ENCODE measurements at regions not wholly inside any gene's neighbourhood (a gene's known extent, or its start where the extent isn't known, plus 50 kb on each side); places are given as distances from the start of the nearest gene placed in this dataset.

DNA sequence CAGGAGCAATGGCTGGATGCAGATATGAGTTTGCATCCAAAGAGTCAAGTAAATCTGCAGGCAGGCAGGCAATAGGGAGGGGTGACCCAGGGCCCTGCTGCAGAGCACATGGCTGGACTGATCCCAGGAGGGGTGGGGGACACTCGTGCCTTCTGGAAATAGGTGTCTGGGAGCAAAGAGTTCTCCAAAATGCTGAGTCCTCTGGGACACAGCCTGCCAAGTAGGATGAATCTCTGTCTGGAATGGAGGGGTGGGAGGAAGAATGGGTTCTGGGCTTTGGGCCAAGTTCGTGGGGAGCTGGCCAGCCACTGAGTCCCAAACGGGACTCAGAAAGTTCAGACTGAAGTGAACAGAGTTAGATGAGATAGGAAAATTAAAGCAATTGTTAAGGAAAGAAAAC lies 214.5 kb downstream of the MTHFS start:
- TF ChIP-seq, protein P1, sequence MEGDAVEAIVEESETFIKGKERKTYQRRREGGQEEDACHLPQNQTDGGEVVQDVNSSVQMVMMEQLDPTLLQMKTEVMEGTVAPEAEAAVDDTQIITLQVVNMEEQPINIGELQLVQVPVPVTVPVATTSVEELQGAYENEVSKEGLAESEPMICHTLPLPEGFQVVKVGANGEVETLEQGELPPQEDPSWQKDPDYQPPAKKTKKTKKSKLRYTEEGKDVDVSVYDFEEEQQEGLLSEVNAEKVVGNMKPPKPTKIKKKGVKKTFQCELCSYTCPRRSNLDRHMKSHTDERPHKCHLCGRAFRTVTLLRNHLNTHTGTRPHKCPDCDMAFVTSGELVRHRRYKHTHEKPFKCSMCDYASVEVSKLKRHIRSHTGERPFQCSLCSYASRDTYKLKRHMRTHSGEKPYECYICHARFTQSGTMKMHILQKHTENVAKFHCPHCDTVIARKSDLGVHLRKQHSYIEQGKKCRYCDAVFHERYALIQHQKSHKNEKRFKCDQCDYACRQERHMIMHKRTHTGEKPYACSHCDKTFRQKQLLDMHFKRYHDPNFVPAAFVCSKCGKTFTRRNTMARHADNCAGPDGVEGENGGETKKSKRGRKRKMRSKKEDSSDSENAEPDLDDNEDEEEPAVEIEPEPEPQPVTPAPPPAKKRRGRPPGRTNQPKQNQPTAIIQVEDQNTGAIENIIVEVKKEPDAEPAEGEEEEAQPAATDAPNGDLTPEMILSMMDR (IDR thresholded peaks at IDR 0.05), result no peak
- TF ChIP-seq POLR2A (IDR thresholded peaks at IDR 0.05) (no peak), POLR2AphosphoS5 (IDR thresholded peaks at IDR 0.05) (no peak)
